Muscle of arm (tissue), 1 donor: ENCODE measurements at regions not wholly inside any gene's neighbourhood (a gene's known extent, or its start where the extent isn't known, plus 50 kb on each side); places are given as distances from the start of the nearest gene placed in this dataset.
A peak's percentile ranks its signal among the peaks of the same experiment; 100 is the strongest.
"Not testable (repeated sequence)": the region's sequence is repeated elsewhere in the genome, so short reads cannot be mapped to it uniquely, and the experiment has no call there.

ENCODE experiments used
- DNase-seq: peaks from one replicate; pipeline ENCODE4 v3.0.0-alpha.2; 2013

GRCh38 chr1:104163912-104164476 lies 414.3 kb downstream of the AMY1C start:
- DNase-seq = no peak

DNA sequence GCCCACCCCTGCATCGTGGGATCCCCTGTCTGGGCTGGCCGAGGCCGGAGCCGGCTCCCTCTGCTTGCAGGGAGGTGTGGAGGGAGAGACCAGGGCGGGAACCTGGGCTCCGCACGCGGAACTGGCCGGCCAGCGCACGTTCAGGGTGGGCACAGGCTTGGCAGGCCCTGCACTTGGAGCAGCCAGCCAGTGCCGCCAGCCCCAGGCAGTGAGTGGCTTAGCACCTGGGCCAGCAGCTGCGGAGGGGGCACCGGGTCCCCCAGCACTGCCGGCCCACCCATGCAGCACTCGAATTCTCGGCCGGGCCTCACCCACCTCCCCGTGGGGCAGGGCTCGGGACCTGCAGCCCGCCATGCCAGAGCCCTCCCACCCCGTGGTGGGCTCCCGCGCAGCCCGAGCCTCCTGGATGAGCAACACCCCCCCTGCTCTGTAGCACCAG lies 422.6 kb downstream of the AMY1C start:
- no peak for DNase-seq

- DNase-seq = no peak
These were observed 432.6 kb downstream of the AMY1C start for GRCh38 chr1:104182251-104182650.

GRCh38 chr1:104189207-104189606 lies 439.5 kb downstream of the AMY1C start:
- no peak for DNase-seq

- DNase-seq = no peak
These were observed 441.1 kb downstream of the AMY1C start for GRCh38 chr1:104190821-104191220.

DNA sequence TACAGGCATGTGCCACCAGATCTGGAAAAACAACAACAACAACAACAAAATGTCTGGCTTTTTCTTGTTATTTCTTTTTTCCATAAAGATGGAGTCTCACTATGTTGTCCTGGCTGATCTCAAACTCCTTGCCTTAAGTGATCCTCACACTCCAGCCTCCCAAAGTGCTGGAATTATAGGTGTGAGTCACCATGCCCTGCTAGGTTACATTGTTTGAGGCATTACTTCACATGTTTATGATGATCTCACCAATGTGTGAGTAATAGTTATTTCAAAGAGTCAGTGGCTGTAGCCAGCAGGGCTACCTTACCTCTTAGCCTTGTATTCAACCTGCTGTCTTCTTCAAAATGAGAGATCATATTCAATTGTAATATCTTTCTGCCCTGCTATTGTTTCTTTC lies 445.7 kb downstream of the AMY1C start:
- DNase-seq = no peak

DNA sequence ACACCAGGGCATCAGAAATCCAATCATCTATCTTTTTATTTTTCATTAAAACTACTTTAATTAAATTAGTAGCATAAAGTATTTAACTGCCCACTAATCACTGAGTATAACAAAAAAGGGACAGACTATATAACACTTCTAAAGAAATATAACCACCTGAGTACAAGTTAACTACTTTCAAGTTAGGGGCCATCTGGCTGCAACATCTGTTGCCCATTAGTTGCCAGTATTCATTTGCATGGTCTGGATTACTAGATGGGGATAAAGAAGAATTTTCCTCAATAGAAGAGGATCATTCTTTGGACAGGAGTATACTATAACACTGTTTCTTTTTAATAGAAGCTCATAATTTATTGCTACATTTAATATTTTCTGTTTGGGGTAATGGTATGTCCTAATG lies 446.4 kb downstream of the AMY1C start:
- no peak for DNase-seq

GRCh38 chr1:104197516-104197915 lies 447.8 kb downstream of the AMY1C start:
- no peak for DNase-seq

DNA sequence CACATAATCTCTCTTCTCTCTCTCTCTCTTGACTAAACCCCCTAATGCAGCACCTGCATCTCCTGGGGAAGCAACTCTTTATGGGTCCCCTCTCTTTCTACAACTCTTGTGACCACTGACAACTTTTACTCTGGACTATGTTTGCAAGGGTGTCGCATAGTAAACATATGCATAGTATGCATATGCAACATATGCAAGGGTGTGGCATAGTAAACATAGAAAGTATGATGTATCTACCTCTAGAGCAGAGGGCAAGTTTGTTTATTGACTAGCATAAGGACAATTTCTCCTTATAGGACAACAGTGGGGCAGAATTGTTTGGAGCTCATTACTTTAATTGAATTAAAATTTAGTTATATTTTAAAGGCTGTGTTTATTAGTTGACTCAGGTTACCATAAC lies 462.5 kb downstream of the AMY1C start:
- no peak for DNase-seq

DNA sequence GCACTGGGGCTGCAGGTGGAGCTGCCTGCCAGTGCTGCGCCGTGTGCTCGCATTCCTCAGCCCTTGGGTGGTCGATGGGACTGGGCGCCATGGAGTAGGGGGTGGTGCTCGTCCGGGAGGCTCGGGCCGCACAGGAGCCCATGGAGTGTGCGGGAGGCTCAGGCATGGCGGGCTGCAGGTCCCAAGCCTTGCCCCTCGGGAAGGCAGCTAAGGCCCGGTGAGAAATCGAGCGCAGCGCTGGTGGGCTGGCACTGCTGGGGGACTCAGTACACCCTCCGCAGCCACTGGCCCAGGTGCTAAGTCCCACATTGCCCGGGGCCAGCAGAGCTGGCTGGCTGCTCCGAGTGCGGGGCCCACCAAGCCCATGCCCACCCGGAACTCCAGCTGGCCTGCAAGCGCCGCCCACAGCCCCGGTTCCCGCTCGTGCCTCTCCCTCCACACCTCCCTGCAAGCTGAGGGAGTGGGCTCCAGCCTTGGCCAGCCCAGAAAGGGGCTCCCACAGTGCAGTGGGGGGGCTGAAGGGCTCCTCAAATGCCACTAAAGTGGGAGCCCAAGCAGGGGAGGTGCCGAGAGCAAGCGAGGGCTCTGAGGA lies 467.8 kb downstream of the AMY1C start:
- not testable (repeated sequence) for DNase-seq

GRCh38 chr1:104229860-104230259 lies 480.2 kb downstream of the AMY1C start:
- no peak for DNase-seq

- no peak for DNase-seq
These were observed 482.0 kb downstream of the AMY1C start for GRCh38 chr1:104231676-104232075.

- no peak for DNase-seq
These were observed 485.4 kb downstream of the AMY1C start for GRCh38 chr1:104235141-104235540.

- DNase-seq = no peak
These were observed 489.3 kb downstream of the AMY1C start for GRCh38 chr1:104238991-104239390.

- peak; percentile 8 for DNase-seq
These were observed 498.7 kb downstream of the AMY1C start for GRCh38 chr1:104248385-104248784.

- no peak for DNase-seq
These were observed 509.8 kb downstream of the AMY1C start for GRCh38 chr1:104259481-104259880.

DNA sequence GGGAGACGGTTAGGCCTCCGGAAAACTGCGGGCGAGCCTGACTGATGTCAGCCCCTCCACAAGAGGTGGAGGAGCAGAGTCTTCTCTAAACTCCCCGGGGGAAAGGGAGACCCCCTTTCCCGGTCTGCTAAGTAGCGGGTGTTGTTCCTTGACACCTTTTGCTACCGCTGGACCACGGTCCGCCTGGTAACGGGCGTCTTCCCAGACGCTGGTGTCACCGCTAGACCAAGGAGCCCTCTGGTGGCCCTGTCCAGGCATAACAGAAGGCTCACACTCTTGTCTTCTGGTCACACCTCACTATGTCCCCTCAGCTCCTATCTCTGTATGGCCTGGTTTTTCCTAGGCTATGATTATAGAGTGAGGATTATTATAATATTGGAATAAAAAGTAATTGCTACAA lies 513.4 kb downstream of the AMY1C start:
- not testable (repeated sequence) for DNase-seq

DNA sequence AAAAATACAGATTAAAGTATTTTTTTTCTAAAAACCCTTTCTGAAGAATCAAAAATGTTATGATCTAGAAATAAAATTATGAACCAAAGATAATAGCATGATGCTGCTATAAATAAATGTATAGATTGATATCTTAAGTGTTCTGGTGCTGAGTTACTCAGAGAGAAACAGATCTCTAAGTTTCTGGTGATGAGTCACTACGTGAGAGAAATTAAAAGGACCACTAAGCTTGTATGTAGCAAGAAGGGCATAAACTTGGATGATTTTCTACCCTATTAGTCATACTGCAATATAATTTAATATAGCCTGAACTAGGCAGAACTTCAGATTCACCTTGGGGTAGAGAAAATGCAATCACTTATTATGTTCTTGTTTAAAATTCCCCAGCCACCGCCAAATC lies 514.8 kb downstream of the AMY1C start:
- DNase-seq = no peak

GRCh38 chr1:104265163-104265562 lies 515.5 kb downstream of the AMY1C start:
- DNase-seq = no peak

- no peak for DNase-seq
These were observed 516.9 kb downstream of the AMY1C start for GRCh38 chr1:104266612-104267011.

DNA sequence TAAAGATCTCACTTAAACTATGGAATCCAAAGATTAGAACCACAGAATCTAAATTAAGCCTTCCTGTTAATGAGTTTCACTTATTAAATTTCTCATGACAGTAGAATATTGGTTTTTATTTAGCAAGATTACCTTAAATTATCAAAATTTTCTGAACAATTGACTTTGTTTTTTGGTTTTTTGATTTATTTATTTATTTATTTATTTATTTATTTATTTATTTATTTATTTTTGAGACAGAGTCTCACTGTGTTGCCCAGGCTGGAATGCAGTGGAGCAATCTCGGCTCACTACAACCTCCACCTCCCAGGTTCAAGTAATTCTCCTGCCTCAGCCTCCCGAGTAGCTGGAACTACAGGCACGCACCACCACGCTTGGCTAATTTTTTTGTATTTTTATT lies 538.6 kb downstream of the AMY1C start:
- not testable (repeated sequence) for DNase-seq

DNA sequence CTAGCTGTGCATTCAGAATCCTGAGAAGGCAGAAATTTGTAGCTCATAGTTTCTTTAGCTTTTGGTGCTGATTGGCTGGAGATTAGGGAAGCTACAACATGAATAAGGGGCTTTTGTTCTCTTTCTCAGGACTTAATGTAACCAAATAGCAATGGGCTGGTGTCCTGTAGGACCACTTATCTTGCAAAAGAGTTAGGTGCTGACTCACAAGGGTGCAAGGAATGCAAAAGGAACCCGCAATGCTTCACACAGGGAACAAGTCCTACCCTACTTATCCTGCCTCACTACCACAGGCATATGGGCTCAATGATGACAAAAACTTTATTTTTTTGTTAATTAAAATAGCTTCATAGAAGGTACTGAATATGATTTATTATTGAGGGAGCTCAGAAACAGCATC lies 541.5 kb downstream of the AMY1C start:
- DNase-seq = no peak

DNA sequence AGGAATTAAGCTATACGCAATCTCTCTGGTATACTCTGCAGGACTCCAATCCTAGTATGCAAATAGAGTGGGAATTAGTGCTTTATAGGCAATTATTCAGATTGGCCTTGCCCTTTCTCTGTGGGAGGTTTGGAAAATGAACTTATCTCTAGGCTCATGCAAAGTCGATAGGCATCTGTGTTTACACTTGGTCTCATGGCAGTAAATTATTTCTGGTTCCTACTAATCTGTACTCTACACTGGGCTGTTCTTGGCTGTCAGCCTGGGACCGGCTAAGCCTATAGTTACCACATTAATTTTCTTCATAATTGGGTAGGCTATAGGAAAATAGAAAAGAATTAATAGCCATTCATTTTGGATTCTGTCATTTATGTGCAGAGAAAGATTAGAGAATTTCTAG lies 544.6 kb downstream of the AMY1C start:
- no peak for DNase-seq

DNA sequence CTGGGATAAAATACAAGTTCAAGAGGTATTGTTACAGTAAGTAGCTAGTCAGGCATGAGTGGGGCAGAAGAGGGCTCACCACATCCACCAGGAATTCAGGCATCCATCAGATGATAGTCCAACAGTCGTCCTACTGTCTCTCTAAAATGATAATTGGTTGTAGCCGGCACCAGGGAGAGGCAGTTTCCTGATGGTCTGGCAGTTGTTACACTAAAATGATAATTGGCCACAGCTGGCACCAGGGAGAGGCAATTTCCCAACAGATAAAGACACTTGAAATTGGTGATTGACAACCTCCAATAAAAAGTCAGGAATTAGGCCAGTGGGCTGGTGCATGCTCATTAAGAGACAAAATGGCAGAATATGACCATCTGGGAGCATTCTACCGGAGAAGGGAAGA lies 545.8 kb downstream of the AMY1C start:
- DNase-seq = no peak
